ENCODE measurements at regions not wholly inside any gene's neighbourhood (a gene's known extent, or its start where the extent isn't known, plus 50 kb on each side); places are given as distances from the start of the nearest gene placed in this dataset.

DNA sequence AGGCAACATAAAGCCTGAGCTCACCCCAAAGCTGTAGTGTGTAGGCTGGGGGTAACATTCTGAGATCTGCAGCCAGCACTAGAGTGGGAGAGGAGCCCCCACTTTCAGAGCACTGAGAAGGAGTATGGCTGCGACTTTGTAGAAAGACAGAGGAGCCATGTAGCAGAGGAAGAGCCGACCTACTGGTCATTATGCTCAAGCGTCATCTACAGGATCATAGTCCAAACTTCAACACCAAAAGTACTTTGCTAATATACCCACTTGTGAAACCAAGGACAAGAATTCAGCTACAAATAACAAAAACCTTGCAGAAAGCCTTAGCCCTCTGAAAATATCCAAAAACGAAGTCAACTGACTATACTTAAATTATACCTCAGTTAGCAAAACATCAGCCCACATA lies 330.1 kb downstream of the MAN2A1 start:
- CTCF ChIA-PET: no interaction called here
- no peak overlapping the region for H3K4me3 ChIP-seq (ENCODE audit: low read depth, low read length)
- no peak for DNase-seq (ENCODE audit: low read depth)
- TF ChIP-seq, protein P1, sequence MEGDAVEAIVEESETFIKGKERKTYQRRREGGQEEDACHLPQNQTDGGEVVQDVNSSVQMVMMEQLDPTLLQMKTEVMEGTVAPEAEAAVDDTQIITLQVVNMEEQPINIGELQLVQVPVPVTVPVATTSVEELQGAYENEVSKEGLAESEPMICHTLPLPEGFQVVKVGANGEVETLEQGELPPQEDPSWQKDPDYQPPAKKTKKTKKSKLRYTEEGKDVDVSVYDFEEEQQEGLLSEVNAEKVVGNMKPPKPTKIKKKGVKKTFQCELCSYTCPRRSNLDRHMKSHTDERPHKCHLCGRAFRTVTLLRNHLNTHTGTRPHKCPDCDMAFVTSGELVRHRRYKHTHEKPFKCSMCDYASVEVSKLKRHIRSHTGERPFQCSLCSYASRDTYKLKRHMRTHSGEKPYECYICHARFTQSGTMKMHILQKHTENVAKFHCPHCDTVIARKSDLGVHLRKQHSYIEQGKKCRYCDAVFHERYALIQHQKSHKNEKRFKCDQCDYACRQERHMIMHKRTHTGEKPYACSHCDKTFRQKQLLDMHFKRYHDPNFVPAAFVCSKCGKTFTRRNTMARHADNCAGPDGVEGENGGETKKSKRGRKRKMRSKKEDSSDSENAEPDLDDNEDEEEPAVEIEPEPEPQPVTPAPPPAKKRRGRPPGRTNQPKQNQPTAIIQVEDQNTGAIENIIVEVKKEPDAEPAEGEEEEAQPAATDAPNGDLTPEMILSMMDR (IDR thresholded peaks at IDR 0.05; ENCODE audit: insufficient read depth, low read depth, low read length): no peak
- no peaks in the 10 kb centered on the region for H3K36me3 ChIP-seq (ENCODE audit: control insufficient read depth, insufficient read depth, low read length)
- no peaks in the 10 kb centered on the region for H3K27me3 ChIP-seq (ENCODE audit: control insufficient read depth, insufficient read depth, low read length)
- POLR2A ChIA-PET: no interaction called here

DNA sequence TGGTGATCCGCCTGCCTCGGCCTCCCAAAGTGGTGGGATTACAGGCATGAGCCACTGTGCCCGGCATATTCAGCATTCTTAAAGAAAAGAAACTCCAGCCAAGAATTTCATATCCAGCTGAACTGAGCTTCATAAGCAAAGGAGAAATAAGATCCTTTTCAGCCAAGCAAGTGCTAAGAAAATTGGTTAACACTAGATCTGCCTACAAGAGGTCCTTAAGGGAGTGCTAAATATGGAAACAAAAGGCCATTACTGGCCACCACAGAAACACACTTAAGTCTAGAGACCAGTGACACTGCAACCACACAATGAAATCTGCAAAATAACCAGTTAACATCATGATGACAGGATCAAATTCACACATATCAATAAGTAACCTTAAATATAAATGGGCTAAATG lies 331.5 kb downstream of the MAN2A1 start:
- ChIA-PET POLR2A (no interaction called here), CTCF (no interaction called here)
- no peaks in the 10 kb centered on the region for H3K27me3 ChIP-seq (ENCODE audit: control insufficient read depth, insufficient read depth, low read length)
- H3K36me3 ChIP-seq (ENCODE audit: control insufficient read depth, insufficient read depth, low read length): no peaks in the 10 kb centered on the region
- DNase-seq (ENCODE audit: low read depth): no peak
- H3K4me3 ChIP-seq (ENCODE audit: low read depth, low read length): no peak overlapping the region
- TF ChIP-seq, protein P1 (IDR thresholded peaks at IDR 0.05; ENCODE audit: insufficient read depth, low read depth, low read length): no peak

DNA sequence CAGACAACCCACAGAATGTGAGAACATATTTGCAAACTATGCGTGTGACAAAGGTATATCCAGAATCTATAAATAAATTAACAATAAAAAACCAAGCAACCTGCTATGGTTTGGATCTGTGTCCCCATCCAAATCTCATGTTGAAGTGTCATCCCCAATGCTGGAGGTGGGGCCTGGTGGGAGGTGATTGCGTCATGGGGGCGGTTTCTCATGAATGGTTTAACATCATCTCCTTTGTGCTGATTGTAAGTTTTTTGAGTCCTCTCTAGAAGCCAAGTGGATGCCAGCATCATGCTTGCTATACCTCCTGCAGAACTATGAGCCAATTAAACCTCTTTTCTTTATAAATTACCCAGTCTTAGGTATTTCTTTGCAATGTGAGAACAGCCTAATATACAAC lies 335.4 kb downstream of the MAN2A1 start:
- Histone ChIP-seq H3K27me3 (ENCODE audit: control insufficient read depth, insufficient read depth, low read length) (no peaks in the 10 kb centered on the region), H3K36me3 (ENCODE audit: control insufficient read depth, insufficient read depth, low read length) (no peaks in the 10 kb centered on the region), H3K4me3 (ENCODE audit: low read depth, low read length) (no peak overlapping the region)
- ChIA-PET CTCF (no interaction called here), POLR2A (no interaction called here)
- DNase-seq (ENCODE audit: low read depth): no peak
- TF ChIP-seq, protein P1 (IDR thresholded peaks at IDR 0.05; ENCODE audit: insufficient read depth, low read depth, low read length): no peak

DNA sequence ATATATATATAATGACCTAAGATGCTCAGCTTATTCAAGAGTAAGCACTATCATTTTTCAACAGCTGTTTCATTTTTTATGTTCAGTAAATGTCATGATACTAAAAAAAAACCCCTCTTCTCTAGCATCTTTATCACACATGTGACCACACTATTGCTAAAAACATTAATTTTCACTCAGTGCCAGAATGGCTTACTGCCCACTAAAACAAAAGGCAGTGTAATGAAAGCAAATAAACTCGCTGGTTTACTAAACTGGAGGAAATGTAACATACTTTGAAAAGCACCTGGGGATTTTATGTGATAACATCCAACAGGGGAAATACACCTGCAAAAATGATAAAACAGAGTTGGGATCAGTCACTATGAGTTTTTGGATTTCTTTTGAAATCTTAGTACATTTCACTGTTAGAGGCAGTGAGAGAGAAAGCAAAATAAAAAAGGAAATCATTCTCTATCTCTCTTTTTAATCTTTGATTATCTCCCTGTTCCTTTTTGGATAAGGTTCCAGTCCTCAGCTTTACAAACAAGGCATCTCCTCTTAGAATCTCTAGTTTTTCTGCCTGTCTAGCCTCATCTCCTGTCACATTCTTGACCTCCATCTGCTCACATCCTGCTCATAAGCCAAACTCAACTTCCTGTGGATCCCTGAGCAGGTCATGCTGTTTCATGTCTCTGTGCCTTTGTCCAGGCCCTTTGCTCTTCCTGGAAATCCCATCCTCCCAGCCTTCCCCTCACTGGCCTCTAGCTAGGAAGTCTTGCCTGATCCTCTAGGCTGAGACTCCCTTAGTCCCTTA lies 338.0 kb downstream of the MAN2A1 start:
- TF ChIP-seq, protein P1 (IDR thresholded peaks at IDR 0.05; ENCODE audit: insufficient read depth, low read depth, low read length): no peak
- no peaks in the 10 kb centered on the region for H3K36me3 ChIP-seq (ENCODE audit: control insufficient read depth, insufficient read depth, low read length)
- DNase-seq (ENCODE audit: low read depth): no peak
- no peak overlapping the region for H3K4me3 ChIP-seq (ENCODE audit: low read depth, low read length)
- no peaks in the 10 kb centered on the region for H3K27me3 ChIP-seq (ENCODE audit: control insufficient read depth, insufficient read depth, low read length)
- ChIA-PET CTCF (no interaction called here), POLR2A (no interaction called here)

DNA sequence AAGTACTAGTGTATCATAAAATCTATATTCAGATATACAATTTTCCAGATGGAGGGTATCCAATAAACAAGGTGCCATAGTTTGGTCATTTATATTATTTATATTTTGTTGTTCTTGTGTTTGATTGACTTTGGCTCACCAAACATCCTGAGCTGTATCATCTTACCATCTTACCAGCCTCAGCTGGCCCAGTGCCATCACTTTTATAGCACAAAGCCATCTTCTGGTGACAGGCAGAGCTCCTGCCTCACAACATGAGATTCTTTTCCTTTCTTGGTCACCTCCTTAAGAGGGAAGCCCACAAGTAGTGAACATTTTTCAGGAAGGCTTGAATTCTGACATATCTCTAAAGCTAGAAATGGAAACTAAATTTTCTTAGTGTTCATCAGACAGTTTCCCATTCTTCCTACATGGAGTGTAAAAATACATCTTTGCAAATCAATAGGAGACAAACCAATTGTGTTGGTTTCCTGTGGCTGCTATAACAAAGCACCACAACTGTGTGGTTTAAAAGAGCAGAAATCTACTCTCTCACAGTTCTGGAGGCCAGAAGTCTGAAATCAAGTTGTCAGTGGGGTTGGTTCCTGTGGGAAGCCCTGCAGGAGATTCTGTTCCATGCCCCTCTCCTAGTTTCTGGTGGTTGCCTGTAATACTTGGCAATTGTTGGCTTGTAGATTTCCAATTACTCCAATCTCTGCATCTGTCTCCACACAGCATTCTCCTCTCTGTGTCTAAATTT lies 341.8 kb downstream of the MAN2A1 start:
- ChIA-PET POLR2A (no interaction called here), CTCF (no interaction called here)
- H3K36me3 ChIP-seq (ENCODE audit: control insufficient read depth, insufficient read depth, low read length): no peaks in the 10 kb centered on the region
- no peak for DNase-seq (ENCODE audit: low read depth)
- H3K27me3 ChIP-seq (ENCODE audit: control insufficient read depth, insufficient read depth, low read length): no peaks in the 10 kb centered on the region
- H3K4me3 ChIP-seq (ENCODE audit: low read depth, low read length): no peak overlapping the region
- TF ChIP-seq, protein P1 (IDR thresholded peaks at IDR 0.05; ENCODE audit: insufficient read depth, low read depth, low read length): no peak
